Adrenal gland (tissue), 5 donors: ENCODE measurements at regions not wholly inside any gene's neighbourhood (a gene's known extent, or its start where the extent isn't known, plus 50 kb on each side); places are given as distances from the start of the nearest gene placed in this dataset.

Source experiments
- CTCF ChIP-seq, 6 experiments: fragments of 450-650 bp in 4 of 6; fragments of 200-600 bp in 2 of 6; sonication (generic) in 1 of 6; IDR thresholded peaks; 1 replicate in 5 of 6; 2 replicates in 1 of 6; pipeline versions ENCODE4 v1.5.1 to v1.8.0; 2016 to 2021; ENCODE audit warnings: antibody characterized with exemption in 6 of 6, mild to moderate bottlenecking in 2 of 6, moderate library complexity in 1 of 6
- POLR2A ChIP-seq, 2 donors: fragments of 450-650 bp; IDR thresholded peaks; one replicate each; pipeline ENCODE4 v1.6.1; 2017; ENCODE audit warnings: antibody characterized with exemption in 2 of 2, mild to moderate bottlenecking in 2 of 2, moderate library complexity in 1 of 2
- donor health status: DM: no; HTN: no; CAD: no.

- TF ChIP-seq CTCF (IDR thresholded peaks at IDR 0.05) (no peak), POLR2A (IDR thresholded peaks at IDR 0.05) (no peak)
Measured at GRCh38 chr10:8835453-8836167, 781.1 kb downstream of the GATA3 start.
